WI38 (cell line): ENCODE measurements at regions not wholly inside any gene's neighbourhood (a gene's known extent, or its start where the extent isn't known, plus 50 kb on each side); places are given as distances from the start of the nearest gene placed in this dataset.

Experiments
- H3K4me3 ChIP-seq: 2 replicates; pipeline ENCODE4 v1.5.1; 2011; ENCODE audit warnings: low read depth, mild to moderate bottlenecking, control low read depth, low read length
- CTCF ChIP-seq: IDR thresholded peaks from 2 replicates; pipeline ENCODE4 v1.5.1; 2012; ENCODE audit warnings: low read depth, mild to moderate bottlenecking, control low read depth, low read length

GRCh38 chr2:128980475-128980874, 661.8 kb upstream of the HS6ST1 start:
- TF ChIP-seq CTCF: no peak
- H3K4me3 ChIP-seq: no peak overlapping the region

GRCh38 chr2:128981353-128981752, 662.7 kb upstream of the HS6ST1 start:
- no peak for TF ChIP-seq CTCF
- no peak overlapping the region for H3K4me3 ChIP-seq

GRCh38 chr2:128982001-128982400, 663.3 kb upstream of the HS6ST1 start:
- TF ChIP-seq CTCF: no peak

GRCh38 chr2:128982670-128983069, 664.0 kb upstream of the HS6ST1 start:
- TF ChIP-seq CTCF: no peak

More at GRCh38 chr2:128982001-128982400, 663.3 kb upstream of the HS6ST1 start:
- H3K4me3 ChIP-seq: no peak overlapping the region

GRCh38 chr2:128983094-128983493, 664.4 kb upstream of the HS6ST1 start:
- no peak overlapping the region for H3K4me3 ChIP-seq
- no peak for TF ChIP-seq CTCF

More at GRCh38 chr2:128982670-128983069, 664.0 kb upstream of the HS6ST1 start:
- H3K4me3 ChIP-seq: no peak overlapping the region

- TF ChIP-seq CTCF: no peak
- no peak overlapping the region for H3K4me3 ChIP-seq
These were observed 665.4 kb upstream of the HS6ST1 start for GRCh38 chr2:128984081-128984480.

GRCh38 chr2:128984855-128985254, 666.2 kb upstream of the HS6ST1 start:
- no peak for TF ChIP-seq CTCF
- no peak overlapping the region for H3K4me3 ChIP-seq
